Fibroblast of the conjunctiva (primary cell): ENCODE measurements at regions not wholly inside any gene's neighbourhood (a gene's known extent, or its start where the extent isn't known, plus 50 kb on each side); places are given as distances from the start of the nearest gene placed in this dataset.

ENCODE experiments used
- DNase-seq: peaks from one replicate; pipeline ENCODE4 v3.0.0-alpha.2; 2010; ENCODE audit warnings: low read depth

- no peak for DNase-seq
Observed at GRCh38 chr1:177847843-177848242, 122.0 kb downstream of the SEC16B start.

GRCh38 chr1:177838907-177839485 lies 130.9 kb downstream of the SEC16B start:
- DNase-seq = no peak

- DNase-seq = no peak
Observed at GRCh38 chr1:177833631-177834030, 136.2 kb downstream of the SEC16B start.

GRCh38 chr1:177830531-177831135 lies 139.2 kb downstream of the SEC16B start:
- DNase-seq = no peak

GRCh38 chr1:177825276-177825901 lies 144.5 kb downstream of the SEC16B start:
- DNase-seq = no peak

- no peak for DNase-seq
Observed at GRCh38 chr1:177824508-177824982, 145.3 kb downstream of the SEC16B start.

- no peak for DNase-seq
Observed at GRCh38 chr1:177820213-177820612, 149.6 kb downstream of the SEC16B start.

- DNase-seq = no peak
Observed at GRCh38 chr1:177817937-177818875, 151.7 kb downstream of the SEC16B start.

- DNase-seq = no peak
Observed at GRCh38 chr1:177812650-177813049, 157.2 kb downstream of the SEC16B start.

GRCh38 chr1:177812144-177812543 lies 157.7 kb downstream of the SEC16B start:
- DNase-seq = no peak

- DNase-seq = no peak
Observed at GRCh38 chr1:177811429-177811828, 158.4 kb downstream of the SEC16B start.

GRCh38 chr1:177809819-177810218 lies 160.0 kb downstream of the SEC16B start:
- no peak for DNase-seq

- no peak for DNase-seq
Observed at GRCh38 chr1:177802304-177802703, 167.6 kb downstream of the SEC16B start.

GRCh38 chr1:177801790-177802189 lies 168.1 kb downstream of the SEC16B start:
- no peak for DNase-seq

GRCh38 chr1:177800400-177801088 lies 169.3 kb downstream of the SEC16B start:
- no peak for DNase-seq

- no peak for DNase-seq
Observed at GRCh38 chr1:177799746-177800145, 170.1 kb downstream of the SEC16B start.

- no peak for DNase-seq
Observed at GRCh38 chr1:177798614-177799013, 171.2 kb downstream of the SEC16B start.

- no peak for DNase-seq
Observed at GRCh38 chr1:177796561-177796960, 173.3 kb downstream of the SEC16B start.

GRCh38 chr1:177794376-177794991 lies 175.4 kb downstream of the SEC16B start:
- DNase-seq = no peak

GRCh38 chr1:177793900-177794299 lies 176.0 kb downstream of the SEC16B start:
- DNase-seq = no peak

GRCh38 chr1:177790566-177790965 lies 179.3 kb downstream of the SEC16B start:
- no peak for DNase-seq
